ENCODE measurements at regions not wholly inside any gene's neighbourhood (a gene's known extent, or its start where the extent isn't known, plus 50 kb on each side); places are given as distances from the start of the nearest gene placed in this dataset.

DNA sequence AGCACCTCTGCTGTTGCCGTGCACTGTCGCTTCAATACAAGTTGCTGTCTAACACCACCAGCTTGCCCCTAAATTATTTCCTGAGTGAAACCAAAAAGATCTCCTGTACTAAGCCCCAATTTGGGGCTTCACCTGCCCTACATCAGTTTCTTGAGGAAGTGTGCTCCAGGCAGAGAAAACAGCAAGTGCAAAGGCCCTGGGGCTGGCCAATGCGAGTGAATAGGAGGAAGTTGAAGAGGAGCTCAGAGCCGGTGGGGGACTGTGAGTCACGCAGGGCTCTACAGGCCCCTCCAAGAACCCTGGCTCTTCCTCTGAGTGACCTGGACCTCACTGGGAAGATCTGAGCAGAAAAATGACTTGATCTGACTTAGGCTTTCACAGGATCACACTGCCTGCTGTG, 117.2 kb downstream of the IPO8 start:
- Histone ChIP-seq H2AFZ (ENCODE audit: insufficient read depth, low read depth, low read length, poor library complexity, severe bottlenecking) (no peak overlapping the region), H3K36me3 (replicated peaks in 1 of 2; ENCODE audit: control extremely low read depth in 1 of 2, control insufficient read depth in 1 of 2, extremely low read depth in 1 of 2, insufficient read depth in 2 of 2, low read length in 1 of 2) (no peaks in the 10 kb centered on the region), H3K9ac (ENCODE audit: low read length) (no peak overlapping the region), H3K4me3 (ENCODE audit: control extremely low read depth in 1 of 5, extremely low read depth in 1 of 5, insufficient read depth in 1 of 5, low read depth in 2 of 5, low read length in 4 of 5) (no peak overlapping the region), H4K20me1 (ENCODE audit: control insufficient read depth, insufficient read depth, low read length, poor library complexity, severe bottlenecking) (no peaks in the 10 kb centered on the region), H3K4me1 (ENCODE audit: control insufficient read depth in 2 of 2, insufficient read depth in 2 of 2, low read length in 2 of 2) (no peaks in the 10 kb centered on the region), H3K79me2 (ENCODE audit: control insufficient read depth, insufficient read depth, low read length) (no peaks in the 10 kb centered on the region), H3K27ac (ENCODE audit: low read length in 2 of 2) (no peak overlapping the region), H3K4me2 (replicated peaks; ENCODE audit: low read depth, low read length, poor library complexity, severe bottlenecking) (no peak overlapping the region), H3K27me3 (replicated peaks in 1 of 4; ENCODE audit: control extremely low read depth in 1 of 4, control insufficient read depth in 3 of 4, insufficient read depth in 4 of 4, low read length in 3 of 4) (no peaks in the 10 kb centered on the region), H3K9me3 (ENCODE audit: control extremely low read depth in 1 of 3, control insufficient read depth in 2 of 3, insufficient read depth in 1 of 3, low read length in 2 of 3) (peaks cover 0 to 5% (median 0%) of the 10 kb centered on the region in 3 donors)
- ChIA-PET CTCF (no interaction called here), POLR2A (no interaction called here)
- no peaks in the 10 kb centered on the region for H3K4me1 Mint-ChIP-seq
- H3K27ac Mint-ChIP-seq: no peak overlapping the region
- TF ChIP-seq, protein P1, sequence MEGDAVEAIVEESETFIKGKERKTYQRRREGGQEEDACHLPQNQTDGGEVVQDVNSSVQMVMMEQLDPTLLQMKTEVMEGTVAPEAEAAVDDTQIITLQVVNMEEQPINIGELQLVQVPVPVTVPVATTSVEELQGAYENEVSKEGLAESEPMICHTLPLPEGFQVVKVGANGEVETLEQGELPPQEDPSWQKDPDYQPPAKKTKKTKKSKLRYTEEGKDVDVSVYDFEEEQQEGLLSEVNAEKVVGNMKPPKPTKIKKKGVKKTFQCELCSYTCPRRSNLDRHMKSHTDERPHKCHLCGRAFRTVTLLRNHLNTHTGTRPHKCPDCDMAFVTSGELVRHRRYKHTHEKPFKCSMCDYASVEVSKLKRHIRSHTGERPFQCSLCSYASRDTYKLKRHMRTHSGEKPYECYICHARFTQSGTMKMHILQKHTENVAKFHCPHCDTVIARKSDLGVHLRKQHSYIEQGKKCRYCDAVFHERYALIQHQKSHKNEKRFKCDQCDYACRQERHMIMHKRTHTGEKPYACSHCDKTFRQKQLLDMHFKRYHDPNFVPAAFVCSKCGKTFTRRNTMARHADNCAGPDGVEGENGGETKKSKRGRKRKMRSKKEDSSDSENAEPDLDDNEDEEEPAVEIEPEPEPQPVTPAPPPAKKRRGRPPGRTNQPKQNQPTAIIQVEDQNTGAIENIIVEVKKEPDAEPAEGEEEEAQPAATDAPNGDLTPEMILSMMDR (IDR thresholded peaks at IDR 0.05): no peak
- no peak for TF ChIP-seq EZH2 (IDR thresholded peaks at IDR 0.05; ENCODE audit: borderline replicate concordance, insufficient read depth, low read depth, low read length, poor library complexity, severe bottlenecking)
- no peak for ATAC-seq (ENCODE audit: low read depth)
- DNase-seq: no peak
- no peaks in the 10 kb centered on the region for H3K27me3 Mint-ChIP-seq
- H3K9me3 Mint-ChIP-seq (ENCODE audit: insufficient read depth): no peaks in the 10 kb centered on the region
- intact Hi-C loops (cut with micrococcal nuclease): no loop called here
- no peak overlapping the region for H3K4me3 Mint-ChIP-seq
- WGBS (ENCODE audit: insufficient coverage): 61% methylated on average over 5 of the region's 5 CpGs

DNA sequence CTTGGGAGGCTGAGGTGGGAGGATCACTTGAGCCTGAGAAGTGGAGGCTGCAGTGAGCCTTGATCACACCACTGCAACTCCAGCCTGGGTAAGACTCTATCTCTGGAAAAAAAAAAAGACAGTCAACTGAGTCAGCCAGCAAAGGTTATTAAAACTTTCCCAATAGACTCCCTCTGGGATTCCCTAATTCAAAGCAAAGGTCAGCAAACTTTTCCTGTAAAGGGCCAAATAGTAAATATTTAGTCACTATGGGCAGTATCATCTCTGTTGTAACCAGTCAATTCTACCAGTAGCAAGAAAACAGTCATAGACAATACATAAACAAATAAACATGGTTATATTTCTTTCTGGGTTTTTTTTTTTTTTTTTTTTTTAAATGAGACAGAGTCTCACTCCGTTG, 122.5 kb downstream of the IPO8 start:
- Histone ChIP-seq H3K27ac (ENCODE audit: low read length in 2 of 2) (no peak overlapping the region), H3K27me3 (replicated peaks in 1 of 4; ENCODE audit: control extremely low read depth in 1 of 4, control insufficient read depth in 3 of 4, insufficient read depth in 4 of 4, low read length in 3 of 4) (no peaks in the 10 kb centered on the region), H3K36me3 (replicated peaks in 1 of 2; ENCODE audit: control extremely low read depth in 1 of 2, control insufficient read depth in 1 of 2, extremely low read depth in 1 of 2, insufficient read depth in 2 of 2, low read length in 1 of 2) (no peaks in the 10 kb centered on the region), H3K4me2 (replicated peaks; ENCODE audit: low read depth, low read length, poor library complexity, severe bottlenecking) (no peak overlapping the region), H3K4me1 (ENCODE audit: control insufficient read depth in 2 of 2, insufficient read depth in 2 of 2, low read length in 2 of 2) (no peaks in the 10 kb centered on the region), H3K4me3 (ENCODE audit: control extremely low read depth in 1 of 5, extremely low read depth in 1 of 5, insufficient read depth in 1 of 5, low read depth in 2 of 5, low read length in 4 of 5) (no peak overlapping the region), H3K9ac (ENCODE audit: low read length) (no peak overlapping the region), H3K79me2 (ENCODE audit: control insufficient read depth, insufficient read depth, low read length) (no peaks in the 10 kb centered on the region), H3K9me3 (ENCODE audit: control extremely low read depth in 1 of 3, control insufficient read depth in 2 of 3, insufficient read depth in 1 of 3, low read length in 2 of 3) (peaks cover 0 to under 1% (median 0%) of the 10 kb centered on the region in 3 donors), H2AFZ (ENCODE audit: insufficient read depth, low read depth, low read length, poor library complexity, severe bottlenecking) (no peak overlapping the region), H4K20me1 (ENCODE audit: control insufficient read depth, insufficient read depth, low read length, poor library complexity, severe bottlenecking) (no peaks in the 10 kb centered on the region)
- TF ChIP-seq, protein P1 (IDR thresholded peaks at IDR 0.05): no peak
- no peak for TF ChIP-seq EZH2 (IDR thresholded peaks at IDR 0.05; ENCODE audit: borderline replicate concordance, insufficient read depth, low read depth, low read length, poor library complexity, severe bottlenecking)
- ChIA-PET CTCF (no interaction called here), POLR2A (no interaction called here)
- ATAC-seq (ENCODE audit: low read depth): no peak
- Mint-ChIP-seq H3K27ac (no peak overlapping the region), H3K27me3 (no peaks in the 10 kb centered on the region), H3K4me1 (no peaks in the 10 kb centered on the region), H3K4me3 (no peak overlapping the region), H3K9me3 (ENCODE audit: insufficient read depth) (no peaks in the 10 kb centered on the region)
- DNase-seq: no peak
- intact Hi-C loops (cut with micrococcal nuclease): no loop called here
- WGBS (ENCODE audit: insufficient coverage): 100% methylated on average over 1 of the region's 1 CpG
